ENCODE measurements at regions not wholly inside any gene's neighbourhood (a gene's known extent, or its start where the extent isn't known, plus 50 kb on each side); places are given as distances from the start of the nearest gene placed in this dataset.

GRCh38 chr20:17795501-17796071 lies 95.8 kb downstream of the BANF2 start:
- no peak for TF ChIP-seq CTCF (IDR thresholded peaks at IDR 0.05; ENCODE audit: low read depth, low read length)
- no peak for TF ChIP-seq MAX (IDR thresholded peaks at IDR 0.05; ENCODE audit: low read depth, low read length)
- no peak for TF ChIP-seq POLR2A (IDR thresholded peaks at IDR 0.05; ENCODE audit: extremely low read depth, insufficient read length)
